ENCODE measurements at regions not wholly inside any gene's neighbourhood (a gene's known extent, or its start where the extent isn't known, plus 50 kb on each side); places are given as distances from the start of the nearest gene placed in this dataset.

DNA sequence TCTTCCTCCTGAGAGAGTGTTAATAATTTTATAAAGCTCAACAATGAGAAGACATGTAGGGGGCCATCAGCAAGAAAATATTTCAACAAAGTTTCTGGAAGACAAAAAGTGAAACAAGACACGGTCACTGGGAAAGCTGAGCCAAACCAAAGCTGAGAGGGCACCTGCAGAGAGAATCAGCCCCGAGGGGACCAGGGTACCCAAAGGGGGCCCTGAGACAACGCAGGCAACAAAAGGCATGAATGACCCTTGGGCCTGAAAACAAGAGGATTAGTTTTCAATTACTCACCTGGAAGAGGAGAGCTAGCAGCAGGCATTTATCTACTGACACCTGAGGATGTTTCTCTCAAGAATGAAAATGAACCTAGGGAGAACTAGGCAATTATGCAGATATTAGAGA is 461.2 kb upstream of the MGMT start:
- ATAC-seq (ENCODE audit: insufficient read depth, low read depth): no peak
- Histone ChIP-seq H3K9ac (ENCODE audit: low read depth, low read length) (no peak overlapping the region), H3K4me1 (ENCODE audit: insufficient read depth, low read length) (no peaks in the 10 kb centered on the region), H3K79me2 (ENCODE audit: insufficient read depth, low read length) (no peaks in the 10 kb centered on the region), H3K9me3 (ENCODE audit: insufficient read depth, low read length, severe bottlenecking) (peaks cover 4% of the 10 kb centered on the region), H2AFZ (ENCODE audit: low read depth, low read length) (no peak overlapping the region), H3K4me3 (ENCODE audit: low read depth in 1 of 2, low read length in 2 of 2) (no peak overlapping the region), H3K27ac (ENCODE audit: low read length) (no peak overlapping the region), H3K27me3 (ENCODE audit: insufficient read depth, low read length, poor library complexity) (no peaks in the 10 kb centered on the region), H3K36me3 (ENCODE audit: insufficient read depth, low read length) (no peaks in the 10 kb centered on the region), H4K20me1 (ENCODE audit: insufficient read depth, low read length) (no peaks in the 10 kb centered on the region), H3K4me2 (ENCODE audit: insufficient read depth, low read length) (no peak overlapping the region)
- DNase-seq: no peak
- no peak for TF ChIP-seq EZH2 (IDR thresholded peaks at IDR 0.05; ENCODE audit: borderline replicate concordance, low read depth, low read length, severe bottlenecking)
- TF ChIP-seq, protein P1, sequence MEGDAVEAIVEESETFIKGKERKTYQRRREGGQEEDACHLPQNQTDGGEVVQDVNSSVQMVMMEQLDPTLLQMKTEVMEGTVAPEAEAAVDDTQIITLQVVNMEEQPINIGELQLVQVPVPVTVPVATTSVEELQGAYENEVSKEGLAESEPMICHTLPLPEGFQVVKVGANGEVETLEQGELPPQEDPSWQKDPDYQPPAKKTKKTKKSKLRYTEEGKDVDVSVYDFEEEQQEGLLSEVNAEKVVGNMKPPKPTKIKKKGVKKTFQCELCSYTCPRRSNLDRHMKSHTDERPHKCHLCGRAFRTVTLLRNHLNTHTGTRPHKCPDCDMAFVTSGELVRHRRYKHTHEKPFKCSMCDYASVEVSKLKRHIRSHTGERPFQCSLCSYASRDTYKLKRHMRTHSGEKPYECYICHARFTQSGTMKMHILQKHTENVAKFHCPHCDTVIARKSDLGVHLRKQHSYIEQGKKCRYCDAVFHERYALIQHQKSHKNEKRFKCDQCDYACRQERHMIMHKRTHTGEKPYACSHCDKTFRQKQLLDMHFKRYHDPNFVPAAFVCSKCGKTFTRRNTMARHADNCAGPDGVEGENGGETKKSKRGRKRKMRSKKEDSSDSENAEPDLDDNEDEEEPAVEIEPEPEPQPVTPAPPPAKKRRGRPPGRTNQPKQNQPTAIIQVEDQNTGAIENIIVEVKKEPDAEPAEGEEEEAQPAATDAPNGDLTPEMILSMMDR (IDR thresholded peaks at IDR 0.05; ENCODE audit: borderline replicate concordance, extremely low read depth, low read length, poor library complexity, severe bottlenecking): no peak

DNA sequence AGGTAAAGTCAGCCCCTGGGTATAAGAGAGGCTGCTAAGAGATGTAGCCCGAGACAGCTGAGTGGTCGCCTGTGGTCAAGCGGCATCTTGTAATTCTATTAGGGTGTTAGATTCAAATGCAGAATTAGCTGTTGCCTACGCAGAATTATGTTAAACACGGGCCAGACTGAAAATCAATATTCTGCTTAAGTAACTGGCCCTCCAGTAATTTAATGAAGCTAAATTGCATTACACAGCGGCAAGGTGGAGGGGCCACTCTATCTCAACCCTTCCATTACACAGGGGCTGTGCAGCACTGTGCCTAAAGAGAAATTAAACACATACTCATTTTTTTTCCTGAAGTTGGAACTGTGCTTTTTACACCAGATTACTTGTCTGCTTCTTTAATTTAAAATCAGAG is 448.5 kb upstream of the MGMT start:
- TF ChIP-seq, protein P1 (IDR thresholded peaks at IDR 0.05; ENCODE audit: borderline replicate concordance, extremely low read depth, low read length, poor library complexity, severe bottlenecking): no peak
- no peak for TF ChIP-seq EZH2 (IDR thresholded peaks at IDR 0.05; ENCODE audit: borderline replicate concordance, low read depth, low read length, severe bottlenecking)

DNA sequence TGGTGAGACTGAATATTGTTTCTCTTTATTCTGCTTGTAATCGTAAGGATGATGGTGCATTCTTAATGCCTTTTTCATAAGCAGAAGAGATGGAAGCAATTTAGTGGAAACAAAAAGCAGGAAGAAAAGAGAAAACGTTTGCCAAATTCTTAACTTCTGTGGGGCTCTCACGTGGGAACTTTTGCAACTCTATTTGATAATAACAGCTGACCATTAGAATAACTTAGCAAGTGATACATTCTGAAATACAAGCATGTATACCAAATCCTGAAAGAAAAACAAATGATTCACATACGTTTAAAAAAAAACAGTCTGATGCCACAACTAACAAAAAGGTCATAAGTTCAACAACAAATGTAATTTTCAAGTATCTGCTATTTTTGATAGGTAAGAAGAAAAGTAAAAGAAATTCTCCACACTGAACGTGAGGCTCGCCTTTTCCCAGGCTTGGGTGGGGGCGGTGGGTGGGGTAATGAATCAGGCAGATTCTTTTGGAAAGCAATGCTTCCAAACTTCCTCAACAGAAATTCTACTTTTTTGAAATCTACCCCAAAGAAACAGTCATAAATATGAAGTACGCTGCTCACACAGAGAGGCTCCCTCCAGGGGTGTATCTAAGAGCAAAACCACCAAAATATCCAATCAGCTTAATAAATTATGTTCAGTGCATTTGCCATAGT is 446.2 kb upstream of the MGMT start:
- no peak overlapping the region for H3K9ac ChIP-seq (ENCODE audit: low read depth, low read length)
- H3K36me3 ChIP-seq (ENCODE audit: insufficient read depth, low read length): no peaks in the 10 kb centered on the region
- H3K4me2 ChIP-seq (ENCODE audit: insufficient read depth, low read length): no peak overlapping the region
- H3K9me3 ChIP-seq (ENCODE audit: insufficient read depth, low read length, severe bottlenecking): no peaks in the 10 kb centered on the region
- H3K27ac ChIP-seq (ENCODE audit: low read length): no peak overlapping the region
- ATAC-seq (ENCODE audit: insufficient read depth, low read depth) (no peak), DNase-seq (no peak)
- H3K4me1 ChIP-seq (ENCODE audit: insufficient read depth, low read length): no peaks in the 10 kb centered on the region
- no peaks in the 10 kb centered on the region for H4K20me1 ChIP-seq (ENCODE audit: insufficient read depth, low read length)
- H3K79me2 ChIP-seq (ENCODE audit: insufficient read depth, low read length): no peaks in the 10 kb centered on the region
- no peaks in the 10 kb centered on the region for H3K27me3 ChIP-seq (ENCODE audit: insufficient read depth, low read length, poor library complexity)
- TF ChIP-seq EZH2 (IDR thresholded peaks at IDR 0.05; ENCODE audit: borderline replicate concordance, low read depth, low read length, severe bottlenecking): no peak
- TF ChIP-seq, protein P1 (IDR thresholded peaks at IDR 0.05; ENCODE audit: borderline replicate concordance, extremely low read depth, low read length, poor library complexity, severe bottlenecking): no peak
- H3K4me3 ChIP-seq (ENCODE audit: low read depth in 1 of 2, low read length in 2 of 2): no peak overlapping the region
- H2AFZ ChIP-seq (ENCODE audit: low read depth, low read length): no peak overlapping the region

More for the DNA sequence above, 448.5 kb upstream of the MGMT start:
- Histone ChIP-seq H3K4me2 (ENCODE audit: insufficient read depth, low read length) (no peak overlapping the region), H2AFZ (ENCODE audit: low read depth, low read length) (no peak overlapping the region), H3K4me3 (ENCODE audit: low read depth in 1 of 2, low read length in 2 of 2) (no peak overlapping the region), H3K36me3 (ENCODE audit: insufficient read depth, low read length) (no peaks in the 10 kb centered on the region), H3K27me3 (ENCODE audit: insufficient read depth, low read length, poor library complexity) (no peaks in the 10 kb centered on the region), H3K79me2 (ENCODE audit: insufficient read depth, low read length) (no peaks in the 10 kb centered on the region), H4K20me1 (ENCODE audit: insufficient read depth, low read length) (no peaks in the 10 kb centered on the region), H3K4me1 (ENCODE audit: insufficient read depth, low read length) (no peaks in the 10 kb centered on the region), H3K27ac (ENCODE audit: low read length) (no peak overlapping the region), H3K9ac (ENCODE audit: low read depth, low read length) (no peak overlapping the region), H3K9me3 (ENCODE audit: insufficient read depth, low read length, severe bottlenecking) (no peaks in the 10 kb centered on the region)
- ATAC-seq (ENCODE audit: insufficient read depth, low read depth) (no peak), DNase-seq (no peak)
